ENCODE measurements at regions not wholly inside any gene's neighbourhood (a gene's known extent, or its start where the extent isn't known, plus 50 kb on each side); places are given as distances from the start of the nearest gene placed in this dataset.

GRCh38 chr5:143601357-143601756, 197.9 kb upstream of the NR3C1 start:
- TF ChIP-seq CTCF (IDR thresholded peaks at IDR 0.05; ENCODE audit: low read depth, low read length) (no peak), EZH2phosphoT487 (IDR thresholded peaks at IDR 0.05; ENCODE audit: low read depth) (no peak)
